Esophagus squamous epithelium (tissue), 5 donors: ENCODE measurements at regions not wholly inside any gene's neighbourhood (a gene's known extent, or its start where the extent isn't known, plus 50 kb on each side); places are given as distances from the start of the nearest gene placed in this dataset.

Experiments
- DNase-seq: peaks from one replicate; lab custom pipeline; 2025; lab: John Stamatoyannopoulos, UW
- H3K27ac ChIP-seq, 4 donors: fragments of 200-600 bp; sonication (generic); one replicate each; pipeline ENCODE4 v1.5.1; 2016 to 2019; ENCODE audit warnings: mild to moderate bottlenecking in 1 of 4
- H3K27me3 ChIP-seq, 4 donors: fragments of 200-600 bp; sonication (generic); 1 replicate in 3 of 4; 2 replicates in 1 of 4; pipeline versions ENCODE4 v1.5.1 to v1.6.0; 2017 to 2021; ENCODE audit warnings: antibody characterized with exemption in 1 of 4
- H3K36me3 ChIP-seq, 3 donors: fragments of 200-600 bp; sonication (generic); one replicate each; pipeline ENCODE4 v1.5.1; 2016 to 2019
- H3K4me1 ChIP-seq, 3 donors: fragments of 200-600 bp; sonication (generic); one replicate each; pipeline ENCODE4 v1.5.1; 2017 to 2019
- H3K4me3 ChIP-seq, 4 donors: fragments of 200-600 bp; sonication (generic); 1 replicate in 3 of 4; 2 replicates in 1 of 4; pipeline ENCODE4 v1.5.1; 2016 to 2019; ENCODE audit warnings: mild to moderate bottlenecking in 2 of 4, moderate library complexity in 1 of 4
- H3K9me3 ChIP-seq, 3 donors: fragments of 200-600 bp; sonication (generic); one replicate each; pipeline ENCODE4 v1.5.1; 2016 to 2019
- CTCF ChIP-seq, 6 experiments: fragments of 450-650 bp in 4 of 6; fragments of 200-600 bp in 2 of 6; sonication (generic) in 2 of 6; IDR thresholded peaks; one replicate each; pipeline ENCODE4 v1.5.1; 2016 to 2019; ENCODE audit warnings: antibody characterized with exemption in 6 of 6, mild to moderate bottlenecking in 4 of 6, moderate library complexity in 4 of 6
- POLR2A ChIP-seq, 4 donors: fragments of 450-650 bp; IDR thresholded peaks; one replicate each; pipeline ENCODE4 v1.6.1; 2017; ENCODE audit warnings: antibody characterized with exemption in 4 of 4, mild to moderate bottlenecking in 4 of 4, moderate library complexity in 3 of 4
- WGBS, 2 donors: methylation state at CpG; one replicate each; pipeline ENCODE4 v1.1.5; 2018; 5-methylcytosine and 5-hydroxymethylcytosine counted together
- intact Hi-C: fragments of 100-400 bp; cut with DNase I; formaldehyde crosslinking; loops from one replicate; pipeline ENCODE4 v1.15.0; 2022
- donor health status: DM: yes; HTN: yes; CAD: no.

DNA sequence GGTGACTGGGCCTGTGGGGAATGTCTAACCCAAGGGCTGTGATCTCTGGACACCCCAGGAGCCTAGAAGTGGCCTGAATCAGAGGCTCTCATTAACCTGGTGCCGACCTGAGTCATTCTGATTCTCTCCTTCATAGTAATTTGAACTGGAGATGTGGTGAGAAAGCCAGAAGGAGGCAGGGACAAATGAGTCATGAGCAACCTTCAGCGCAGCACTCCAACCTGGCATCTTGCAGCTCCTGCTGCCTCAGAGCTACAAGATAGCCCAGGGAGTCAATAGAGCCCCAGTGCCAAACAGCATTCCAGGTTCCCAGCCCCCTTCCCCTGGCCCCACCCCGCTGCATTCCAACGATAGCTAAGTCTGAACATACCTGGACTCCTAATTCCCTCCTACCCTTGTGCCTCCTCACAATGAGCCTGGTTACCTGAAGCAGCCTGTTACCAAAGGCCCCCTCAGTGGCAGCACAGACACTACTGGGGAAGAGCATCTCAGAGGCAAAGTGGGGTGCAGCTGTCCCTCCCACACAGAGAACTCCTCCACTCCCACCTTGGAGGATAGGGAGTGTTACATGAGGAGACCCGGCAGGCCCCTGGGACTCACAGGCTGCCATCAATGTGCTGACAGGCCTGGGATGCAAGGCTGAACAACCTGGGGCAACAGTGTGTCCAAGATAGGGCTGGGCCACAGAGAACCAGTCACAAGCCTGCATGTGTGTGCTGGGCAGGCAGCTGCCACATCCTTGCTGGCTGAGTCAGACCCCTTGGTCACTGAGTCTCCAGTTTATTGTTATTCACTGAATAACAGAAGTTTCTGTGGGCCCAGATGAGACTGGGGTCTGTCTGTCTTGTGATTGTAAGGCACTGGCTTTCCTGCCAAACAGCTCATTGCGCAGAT is 76.8 kb upstream of the LEP start:
- WGBS, 2 donors = 53 to 61% methylated on average over 3 to 4 of the region's 6 CpGs
- Histone ChIP-seq H3K36me3 (no peaks in the 10 kb centered on the region), H3K27ac (no peak overlapping the region), H3K4me1 (peaks cover 19 to 28% (median 22%) of the 10 kb centered on the region in 3 donors), H3K9me3 (no peaks in the 10 kb centered on the region), H3K27me3 (peaks cover 20 to 100% (median 31%) of the 10 kb centered on the region in 4 donors), H3K4me3 (no peak overlapping the region)
- TF ChIP-seq CTCF (IDR thresholded peaks at IDR 0.05) = no peak
- TF ChIP-seq POLR2A (IDR thresholded peaks at IDR 0.05) = no peak
- no peak for DNase-seq
- intact Hi-C loops = no loop called here

- Histone ChIP-seq H3K36me3 (no peaks in the 10 kb centered on the region), H3K9me3 (no peaks in the 10 kb centered on the region), H3K27ac (no peak overlapping the region), H3K4me3 (no peak overlapping the region), H3K27me3 (peaks cover 20 to 100% (median 31%) of the 10 kb centered on the region in 4 donors), H3K4me1 (peaks cover 19 to 28% (median 22%) of the 10 kb centered on the region in 3 donors)
- no peak for TF ChIP-seq POLR2A (IDR thresholded peaks at IDR 0.05)
- no peak for TF ChIP-seq CTCF (IDR thresholded peaks at IDR 0.05)
- DNase-seq = no peak
- 78 to 81% methylated on average over 5 of the region's 6 CpGs for WGBS, 2 donors
- intact Hi-C loops = no loop called here
Measured at GRCh38 chr7:128164955-128165670, 76.0 kb upstream of the LEP start.

- Histone ChIP-seq H3K4me3 (no peak overlapping the region), H3K4me1 (peaks cover 19 to 28% (median 22%) of the 10 kb centered on the region in 3 donors), H3K9me3 (no peaks in the 10 kb centered on the region), H3K27me3 (peaks cover 20 to 100% (median 31%) of the 10 kb centered on the region in 4 donors), H3K36me3 (no peaks in the 10 kb centered on the region), H3K27ac (no peak overlapping the region)
- 20 to 47% methylated on average over 4 to 9 of the region's 14 CpGs for WGBS, 2 donors
- TF ChIP-seq POLR2A (IDR thresholded peaks at IDR 0.05) (no peak), CTCF (IDR thresholded peaks at IDR 0.05) (no peak)
- no peak for DNase-seq
- intact Hi-C loops = no loop called here
Measured at GRCh38 chr7:128165927-128166420, 75.1 kb upstream of the LEP start.

GRCh38 chr7:128166603-128167041 is 74.5 kb upstream of the LEP start:
- 6% methylated on average over 3 of the region's 44 CpGs; no CpG with 5 or more reads in 1 of the 2 donors for WGBS, 2 donors
- Histone ChIP-seq H3K36me3 (no peaks in the 10 kb centered on the region), H3K9me3 (no peaks in the 10 kb centered on the region), H3K4me3 (peak overlapping the region; percentile 20 to 67 (median 43)), H3K27me3 (peaks cover 20 to 100% (median 31%) of the 10 kb centered on the region in 4 donors), H3K4me1 (peaks cover 19 to 28% (median 22%) of the 10 kb centered on the region in 3 donors), H3K27ac (no peak overlapping the region)
- TF ChIP-seq CTCF (IDR thresholded peaks at IDR 0.05) (no peak), POLR2A (IDR thresholded peaks at IDR 0.05) (no peak)
- DNase-seq = no peak
- intact Hi-C loops = no loop called here
